ENCODE measurements at regions not wholly inside any gene's neighbourhood (a gene's known extent, or its start where the extent isn't known, plus 50 kb on each side); places are given as distances from the start of the nearest gene placed in this dataset.

DNA sequence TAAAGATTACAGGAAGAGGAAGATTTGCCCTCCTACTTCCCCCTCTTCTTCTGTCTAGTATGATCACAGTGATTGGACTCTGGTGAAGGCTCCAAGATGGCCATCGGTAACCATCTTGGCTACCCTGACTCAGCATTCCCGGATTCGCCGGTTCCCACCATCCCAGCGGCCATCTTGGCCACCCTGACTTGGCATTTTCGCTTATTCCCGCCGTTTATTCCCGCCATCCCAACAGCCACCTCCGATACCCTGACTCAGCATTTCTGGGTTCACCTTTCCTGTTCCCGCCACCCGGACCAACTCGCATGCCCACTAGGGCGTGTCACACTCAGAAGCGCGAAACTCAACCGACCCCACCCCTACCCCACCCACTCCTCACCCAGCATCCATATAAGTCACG lies 95.4 kb upstream of the GRIN2A start:
- TF ChIP-seq TAF1 (IDR thresholded peaks at IDR 0.05; ENCODE audit: low read depth, low read length), result no peak
- TF ChIP-seq SPI1 (IDR thresholded peaks at IDR 0.05; ENCODE audit: low read depth, low read length), result no peak
- no peak for TF ChIP-seq POLR2A (IDR thresholded peaks at IDR 0.05; ENCODE audit: low read depth, low read length)

Measured in GM12891 (cell line).